PC-3 (cell line): ENCODE measurements at regions not wholly inside any gene's neighbourhood (a gene's known extent, or its start where the extent isn't known, plus 50 kb on each side); places are given as distances from the start of the nearest gene placed in this dataset.
"Not testable (repeated sequence)": the region's sequence is repeated elsewhere in the genome, so short reads cannot be mapped to it uniquely, and the experiment has no call there.

ENCODE experiments used
- ATAC-seq: fragments of 200-7000 bp; cut with Tn5 transposase; 2 replicates; pipeline ENCODE4 v1.9.1; 2020; ENCODE audit warnings: mild to moderate bottlenecking, moderate library complexity
- BruUV-seq: library from RNA; stranded (reverse); fragments of 400-500 nt; replicated peaks from 2 replicates; lab custom pipeline; 2021; lab: Mats Ljungman, UMichigan
- CTCF ChIA-PET: fragments of 300-600 bp; sonication (Branson Sonifier 250); formaldehyde crosslinking; loops from one replicate; lab custom pipeline; 2022; ENCODE audit warnings: antibody characterized with exemption; lab: Charles Lee
- POLR2A ChIA-PET: fragments of 300-600 bp; sonication (Branson Sonifier 250); formaldehyde crosslinking; loops from one replicate; lab custom pipeline; 2022; ENCODE audit warnings: antibody characterized with exemption; ENCODE audit not compliant: unreplicated experiment; lab: Charles Lee
- DNase-seq: peaks from one replicate; pipeline ENCODE4 v3.0.0-alpha.2; 2015
- H2AFZ ChIP-seq: fragments of 300-600 bp; sonication (generic); 2 replicates; pipeline ENCODE4 v1.6.0; 2016; ENCODE audit warnings: antibody characterized with exemption, low read length
- H3F3A ChIP-seq: fragments of 300-600 bp; sonication (generic); one replicate; pipeline ENCODE4 v1.6.0; 2017; ENCODE audit warnings: antibody characterized with exemption, low read length, control low read depth, mild to moderate bottlenecking; ENCODE audit not compliant: unreplicated experiment
- H3K27ac ChIP-seq: fragments of 300-600 bp; sonication (generic); 2 replicates; pipeline ENCODE4 v1.5.1; 2016; ENCODE audit warnings: mild to moderate bottlenecking, low read length
- H3K27me3 ChIP-seq: fragments of 300-600 bp; sonication (generic); 2 replicates; pipeline ENCODE4 v1.6.1; 2016; ENCODE audit warnings: low read length, mixed read lengths
- H3K36me3 ChIP-seq: fragments of 300-600 bp; sonication (generic); 2 replicates; pipeline ENCODE4 v1.6.1; 2016; ENCODE audit warnings: low read depth, mixed run types, low read length, mixed read lengths
- H3K4me1 ChIP-seq: fragments of 300-600 bp; sonication (generic); 2 replicates; pipeline ENCODE4 v1.5.1; 2016; ENCODE audit warnings: low read length; ENCODE audit not compliant: insufficient read depth
- H3K4me2 ChIP-seq: fragments of 300-600 bp; sonication (generic); 2 replicates; pipeline ENCODE4 v1.6.0; 2016; ENCODE audit warnings: low read length
- H3K4me3 ChIP-seq: fragments of 300-600 bp; sonication (generic); 2 replicates; pipeline ENCODE4 v1.5.1; 2016; ENCODE audit warnings: mild to moderate bottlenecking, low read length, mixed read lengths
- H3K79me2 ChIP-seq: fragments of 300-600 bp; sonication (generic); 2 replicates; pipeline ENCODE4 v1.6.1; 2017; ENCODE audit warnings: low read length, mixed read lengths
- H3K9ac ChIP-seq: fragments of 300-600 bp; sonication (generic); 2 replicates; pipeline ENCODE4 v1.6.0; 2016; ENCODE audit warnings: mild to moderate bottlenecking, low read length
- H3K9me2 ChIP-seq: fragments of 300-600 bp; sonication (generic); replicated peaks from 2 replicates; pipeline ENCODE4 v1.6.1; 2016; ENCODE audit warnings: mixed run types, low read length, mixed read lengths
- H3K9me3 ChIP-seq: fragments of 300-600 bp; sonication (generic); 2 replicates; pipeline ENCODE4 v1.6.1; 2016; ENCODE audit warnings: low read length, mixed read lengths
- H4K20me1 ChIP-seq: fragments of 300-600 bp; sonication (generic); 2 replicates; pipeline ENCODE4 v1.6.1; 2016; ENCODE audit warnings: low read length, mixed read lengths
- EZH2 ChIP-seq: fragments of 300-600 bp; sonication (generic); IDR thresholded peaks from one replicate; pipeline ENCODE4 v1.6.1; 2017; ENCODE audit warnings: antibody characterized with exemption, mild to moderate bottlenecking, low read length; ENCODE audit not compliant: unreplicated experiment
- EZH2phosphoT487 ChIP-seq: fragments of 300-600 bp; sonication (generic); IDR thresholded peaks from 2 replicates; pipeline ENCODE4 v1.6.1; 2018; ENCODE audit warnings: mild to moderate bottlenecking, antibody characterized with exemption, low read length, borderline replicate concordance
- intact Hi-C: fragments of 100-400 bp; cut with micrococcal nuclease; formaldehyde crosslinking; loops from 2 replicates; pipeline ENCODE4 v1.9.0; 2023
- TF ChIP-seq, protein P1 (sequence below): fragments of 300-600 bp; sonication (generic); conservative IDR thresholded peaks from 2 replicates; pipeline ENCODE4 v1.5.1; 2017; ENCODE audit warnings: antibody characterized with exemption, low read depth, mild to moderate bottlenecking, low read length

DNA sequence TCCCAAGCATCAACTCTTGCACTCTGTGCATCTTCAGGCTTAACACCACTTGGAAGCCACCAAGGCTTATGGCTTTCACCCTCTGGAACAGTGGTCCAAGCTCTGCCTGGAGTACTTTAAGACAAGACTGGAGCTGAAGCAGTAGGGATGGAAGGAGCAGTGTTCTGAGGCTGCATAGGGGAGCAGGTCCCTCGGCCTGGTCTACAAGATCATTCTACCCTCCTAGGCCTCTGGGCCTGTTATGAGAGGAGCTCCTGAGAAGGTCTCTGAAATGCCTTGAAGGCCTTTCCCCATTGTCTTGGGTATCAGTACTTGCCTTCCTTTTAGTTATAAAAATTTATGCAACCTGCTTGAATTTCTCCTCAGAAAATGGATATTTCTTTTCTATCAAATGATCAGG is 286.7 kb downstream of the CPXCR1 start:
- H3K27ac ChIP-seq = no peak overlapping the region
- no peaks in the 10 kb centered on the region for H4K20me1 ChIP-seq
- DNase-seq (no peak), ATAC-seq (no peak)
- BruUV-seq = no TSS peak
- H3K9me2 ChIP-seq = no peaks in the 10 kb centered on the region
- no peaks in the 10 kb centered on the region for H3K9me3 ChIP-seq
- H3K4me2 ChIP-seq = no peak overlapping the region
- H3K36me3 ChIP-seq = no peaks in the 10 kb centered on the region
- H3K4me3 ChIP-seq = no peak overlapping the region
- H3K27me3 ChIP-seq = no peaks in the 10 kb centered on the region
- no peaks in the 10 kb centered on the region for H3K79me2 ChIP-seq
- POLR2A ChIA-PET = no interaction called here
- H3K9ac ChIP-seq = no peak overlapping the region
- intact Hi-C loops = no loop called here
- no peak overlapping the region for H2AFZ ChIP-seq
- CTCF ChIA-PET = no interaction called here
- no peaks in the 10 kb centered on the region for H3K4me1 ChIP-seq
- TF ChIP-seq, protein P1, sequence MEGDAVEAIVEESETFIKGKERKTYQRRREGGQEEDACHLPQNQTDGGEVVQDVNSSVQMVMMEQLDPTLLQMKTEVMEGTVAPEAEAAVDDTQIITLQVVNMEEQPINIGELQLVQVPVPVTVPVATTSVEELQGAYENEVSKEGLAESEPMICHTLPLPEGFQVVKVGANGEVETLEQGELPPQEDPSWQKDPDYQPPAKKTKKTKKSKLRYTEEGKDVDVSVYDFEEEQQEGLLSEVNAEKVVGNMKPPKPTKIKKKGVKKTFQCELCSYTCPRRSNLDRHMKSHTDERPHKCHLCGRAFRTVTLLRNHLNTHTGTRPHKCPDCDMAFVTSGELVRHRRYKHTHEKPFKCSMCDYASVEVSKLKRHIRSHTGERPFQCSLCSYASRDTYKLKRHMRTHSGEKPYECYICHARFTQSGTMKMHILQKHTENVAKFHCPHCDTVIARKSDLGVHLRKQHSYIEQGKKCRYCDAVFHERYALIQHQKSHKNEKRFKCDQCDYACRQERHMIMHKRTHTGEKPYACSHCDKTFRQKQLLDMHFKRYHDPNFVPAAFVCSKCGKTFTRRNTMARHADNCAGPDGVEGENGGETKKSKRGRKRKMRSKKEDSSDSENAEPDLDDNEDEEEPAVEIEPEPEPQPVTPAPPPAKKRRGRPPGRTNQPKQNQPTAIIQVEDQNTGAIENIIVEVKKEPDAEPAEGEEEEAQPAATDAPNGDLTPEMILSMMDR = no peak
- no peak for TF ChIP-seq EZH2
- TF ChIP-seq EZH2phosphoT487 = no peak
- no peaks in the 10 kb centered on the region for H3F3A ChIP-seq

DNA sequence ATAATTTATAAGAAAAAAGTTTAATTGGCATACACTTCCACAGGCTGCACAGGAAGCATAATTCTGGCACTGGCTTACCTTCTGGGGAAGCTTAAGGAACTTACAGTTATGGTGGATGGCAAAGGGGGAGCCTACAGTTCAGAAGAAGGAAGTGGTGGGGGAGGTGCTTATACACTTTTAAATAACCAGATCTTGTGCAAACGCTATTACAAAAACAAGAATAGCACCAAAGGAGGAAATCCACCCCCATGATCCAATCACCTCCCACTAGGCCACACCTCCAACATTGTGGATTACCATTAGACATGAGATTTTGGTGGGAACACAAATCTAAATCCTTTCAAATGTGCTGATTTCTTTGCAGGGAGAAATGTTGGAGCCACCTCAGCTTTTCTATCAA is 287.7 kb downstream of the CPXCR1 start:
- Histone ChIP-seq H3K4me3 (no peak overlapping the region), H3K36me3 (no peaks in the 10 kb centered on the region), H3K9me3 (no peaks in the 10 kb centered on the region), H3K27ac (no peak overlapping the region), H2AFZ (no peak overlapping the region), H3K9me2 (no peaks in the 10 kb centered on the region), H3K4me1 (no peaks in the 10 kb centered on the region), H3K79me2 (no peaks in the 10 kb centered on the region), H3F3A (no peaks in the 10 kb centered on the region), H3K27me3 (no peaks in the 10 kb centered on the region), H4K20me1 (no peaks in the 10 kb centered on the region), H3K4me2 (no peak overlapping the region), H3K9ac (no peak overlapping the region)
- DNase-seq = no peak
- TF ChIP-seq, protein P1 = no peak
- no peak for TF ChIP-seq EZH2phosphoT487
- no peak for TF ChIP-seq EZH2
- BruUV-seq = no TSS peak
- POLR2A ChIA-PET = no interaction called here
- intact Hi-C loops = no loop called here
- CTCF ChIA-PET = no interaction called here
- no peak for ATAC-seq

DNA sequence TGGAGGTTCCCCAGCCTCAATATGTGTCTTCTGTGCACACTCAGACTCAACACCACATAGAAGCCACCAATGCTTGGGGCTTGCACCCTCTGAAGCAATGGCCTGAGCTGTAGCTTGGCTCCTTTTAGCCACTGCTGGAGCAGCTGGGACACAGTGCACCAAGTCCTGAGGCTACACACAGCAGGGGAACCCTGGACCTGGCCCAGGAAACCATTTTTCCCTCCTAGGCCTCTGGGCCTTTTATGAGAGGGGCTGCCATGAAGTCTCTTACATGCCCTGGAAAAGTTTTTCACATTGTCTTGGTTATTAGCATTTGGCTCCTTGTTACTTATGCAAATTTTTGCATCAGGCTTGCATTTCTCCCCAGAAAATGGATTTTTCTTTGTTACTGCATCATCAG is 306.2 kb downstream of the CPXCR1 start:
- CTCF ChIA-PET = no interaction called here
- intact Hi-C loops = no loop called here
- POLR2A ChIA-PET = no interaction called here

GRCh38 chrX:89099587-89099986 is 352.6 kb downstream of the CPXCR1 start:
- H2AFZ ChIP-seq, ATAC-seq, H3K9me2 ChIP-seq, intact Hi-C loops, H3K4me3 ChIP-seq, H3F3A ChIP-seq, POLR2A ChIA-PET, H3K9me3 ChIP-seq, CTCF ChIA-PET, H3K79me2 ChIP-seq, H3K36me3 ChIP-seq, BruUV-seq, H3K27ac ChIP-seq, H3K9ac ChIP-seq, H4K20me1 ChIP-seq, DNase-seq, H3K4me2 ChIP-seq, H3K4me1 ChIP-seq, H3K27me3 ChIP-seq: not testable (repeated sequence)

More for the DNA sequence above, 306.2 kb downstream of the CPXCR1 start:
- TF ChIP-seq EZH2 (no peak), EZH2phosphoT487 (no peak)
- TF ChIP-seq, protein P1 = no peak
- no peaks in the 10 kb centered on the region for H3K9me3 ChIP-seq
- ATAC-seq (no peak), DNase-seq (no peak)
- no peak overlapping the region for H3K4me3 ChIP-seq
- H3K79me2 ChIP-seq = no peaks in the 10 kb centered on the region
- H3K4me2 ChIP-seq = no peak overlapping the region
- no TSS peak for BruUV-seq
- H3K4me1 ChIP-seq = no peaks in the 10 kb centered on the region
- no peaks in the 10 kb centered on the region for H3K27me3 ChIP-seq
- no peaks in the 10 kb centered on the region for H3K36me3 ChIP-seq
- H3K9me2 ChIP-seq = no peaks in the 10 kb centered on the region
- H2AFZ ChIP-seq = no peak overlapping the region
- H3F3A ChIP-seq = no peaks in the 10 kb centered on the region
- H4K20me1 ChIP-seq = no peaks in the 10 kb centered on the region
- no peak overlapping the region for H3K27ac ChIP-seq
- H3K9ac ChIP-seq = no peak overlapping the region
